ENCODE measurements at regions not wholly inside any gene's neighbourhood (a gene's known extent, or its start where the extent isn't known, plus 50 kb on each side); places are given as distances from the start of the nearest gene placed in this dataset.

GRCh38 chr2:18957909-18958308, 368.5 kb upstream of the NT5C1B start:
- TF ChIP-seq CTCF (IDR thresholded peaks at IDR 0.05; ENCODE audit: poor library complexity, severe bottlenecking) (no peak), EZH2 (IDR thresholded peaks at IDR 0.05; ENCODE audit: borderline replicate concordance, insufficient read depth, low read length, poor library complexity, severe bottlenecking) (no peak), SMC3 (conservative IDR thresholded peaks at IDR 0.05; ENCODE audit: poor library complexity) (no peak), TAF1 (IDR thresholded peaks at IDR 0.05; ENCODE audit: low read depth) (no peak), EP300 (conservative IDR thresholded peaks at IDR 0.05; ENCODE audit: poor library complexity, severe bottlenecking) (no peak), POLR2AphosphoS5 (IDR thresholded peaks at IDR 0.05) (no peak)

Measured in neural cell (in vitro differentiated cells).